ENCODE measurements at regions not wholly inside any gene's neighbourhood (a gene's known extent, or its start where the extent isn't known, plus 50 kb on each side); places are given as distances from the start of the nearest gene placed in this dataset.
"Not testable (repeated sequence)": the region's sequence is repeated elsewhere in the genome, so short reads cannot be mapped to it uniquely, and the experiment has no call there.

DNA sequence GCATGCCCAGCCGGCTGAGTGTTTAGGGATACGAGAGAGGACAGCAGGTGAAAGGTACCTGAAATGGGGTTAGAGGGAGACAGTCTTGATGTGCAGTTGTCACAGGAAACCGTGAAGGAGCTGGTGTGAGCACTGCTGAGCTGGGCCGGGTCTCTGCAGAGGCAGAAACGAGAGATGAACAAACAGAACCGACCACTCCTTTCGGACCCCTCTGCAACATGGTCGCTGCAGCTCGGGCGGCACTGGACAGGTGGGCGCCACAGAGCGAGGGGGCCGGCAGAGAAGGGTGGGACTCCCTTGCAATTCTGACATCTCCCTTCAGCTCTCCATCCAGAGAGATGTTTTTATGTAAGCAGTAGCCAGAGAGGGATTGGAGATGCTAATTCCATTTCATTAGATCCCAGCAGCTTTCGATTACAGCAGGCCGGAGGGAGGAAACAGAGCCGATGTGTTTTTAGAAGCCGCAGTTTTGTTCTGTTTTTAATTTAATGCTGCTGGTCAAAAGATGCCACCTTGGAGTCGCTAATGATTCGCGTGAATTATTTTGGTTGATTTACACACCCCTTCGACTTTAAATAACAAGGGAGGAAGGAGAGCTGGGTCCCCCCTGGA lies 86.3 kb upstream of the RPL38 start:
- DNase-seq (ENCODE audit: low spot score), result no peak

DNA sequence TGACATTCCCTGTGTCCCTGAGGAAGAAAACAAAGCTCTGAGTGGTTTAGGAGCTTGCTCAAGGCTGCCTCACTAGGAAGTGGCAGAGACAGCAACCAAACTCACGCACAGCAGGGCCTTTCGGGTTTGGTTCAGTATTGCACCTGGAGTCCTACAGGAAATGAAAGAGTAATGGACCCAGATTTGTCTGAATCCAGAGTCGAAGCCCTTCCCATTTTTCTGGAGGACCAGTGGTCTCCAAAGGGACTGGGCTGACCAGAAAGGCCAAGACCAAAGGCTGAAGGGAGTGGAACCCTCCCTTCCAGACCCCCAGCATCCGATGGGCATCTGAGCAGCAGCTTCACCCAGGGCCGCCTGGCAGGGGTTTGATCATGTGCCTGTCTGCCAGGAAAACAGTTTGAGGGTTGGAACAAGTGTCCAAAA lies 85.5 kb upstream of the RPL38 start:
- no peak for DNase-seq (ENCODE audit: low spot score)

DNA sequence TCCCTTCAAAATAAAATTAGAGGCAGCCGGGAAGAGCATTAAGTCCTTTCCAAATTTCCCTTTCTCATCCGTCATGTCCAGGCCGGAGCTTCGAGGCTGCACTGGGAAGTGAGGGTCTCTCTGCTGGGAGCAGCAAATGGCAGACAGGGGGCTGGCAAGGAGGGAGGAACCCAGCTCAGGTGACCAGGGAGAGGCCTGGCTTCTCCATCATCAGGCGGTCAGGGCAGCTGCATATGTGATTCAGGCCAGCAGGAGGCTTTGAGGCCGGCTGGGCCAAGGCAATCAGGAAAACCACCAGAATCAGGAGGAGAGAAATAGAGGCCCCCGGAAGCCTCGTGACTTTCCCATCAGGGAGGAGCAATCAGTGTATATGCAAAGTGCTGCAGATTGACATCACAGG lies 85.0 kb upstream of the RPL38 start:
- DNase-seq (ENCODE audit: low spot score), result no peak

DNA sequence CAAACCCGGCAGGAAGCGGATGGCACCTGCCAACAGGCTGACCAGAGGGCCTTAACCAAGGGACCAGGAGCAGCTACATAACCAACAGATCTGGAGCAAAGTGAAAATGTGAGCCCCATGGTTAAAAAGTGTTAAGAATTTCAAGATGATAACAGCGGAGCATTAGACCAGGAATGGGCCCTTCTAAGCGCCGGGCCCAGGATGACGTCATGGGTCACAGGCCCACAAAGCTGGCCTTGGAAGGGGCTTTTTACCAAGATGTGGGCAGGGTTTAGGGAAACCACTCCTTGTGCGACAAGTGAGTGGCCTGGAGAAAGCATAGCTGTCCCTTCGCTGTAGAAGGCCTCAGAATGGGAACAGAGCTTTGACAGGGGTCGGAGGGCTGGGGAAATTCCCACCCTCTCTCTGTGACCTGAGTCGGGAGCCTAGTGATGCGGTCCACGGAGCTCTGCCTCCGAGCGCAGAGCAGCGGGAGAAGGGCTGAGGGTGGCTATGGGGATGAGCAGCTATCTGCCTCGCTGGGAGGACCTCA lies 84.4 kb upstream of the RPL38 start:
- no peak for DNase-seq (ENCODE audit: low spot score)

DNA sequence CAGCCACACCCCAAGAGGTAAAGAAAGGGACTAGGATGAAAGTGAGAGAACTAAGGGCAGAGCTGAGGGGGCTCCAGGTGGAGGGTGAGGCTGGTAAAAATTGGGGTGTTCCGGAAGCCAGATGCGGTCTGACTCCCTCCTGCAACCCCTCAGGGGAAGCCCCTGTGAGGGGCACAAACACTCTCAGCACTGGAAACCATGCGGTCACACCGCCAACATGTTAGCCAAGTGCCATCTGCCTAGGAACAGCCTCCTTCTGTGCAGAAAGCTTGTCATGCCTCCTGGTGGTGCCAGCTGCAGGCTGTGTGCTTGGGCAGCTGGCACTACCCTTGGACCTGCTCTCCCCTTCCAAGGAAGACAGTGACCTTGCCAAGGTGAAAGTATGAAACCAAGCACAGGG lies 83.5 kb upstream of the RPL38 start:
- DNase-seq (ENCODE audit: low spot score), result no peak

DNA sequence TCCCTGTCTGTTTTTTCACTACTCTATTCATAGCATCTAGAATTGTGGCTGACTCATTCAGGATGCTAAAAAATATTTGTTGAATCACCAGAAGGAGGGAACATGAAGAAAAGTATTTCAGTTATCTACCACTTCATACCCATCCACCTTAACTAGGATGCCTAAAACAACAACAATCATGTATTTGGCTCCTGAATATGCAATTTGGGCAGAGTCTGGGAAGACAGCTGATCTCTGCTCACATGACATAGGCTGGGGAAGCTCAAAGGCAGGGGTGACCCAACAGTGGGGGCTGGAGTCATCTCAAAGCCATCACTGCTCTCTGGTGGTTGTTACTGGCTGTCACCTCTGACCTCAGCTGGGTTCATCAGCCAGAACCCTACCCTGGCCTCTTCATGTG lies 80.1 kb upstream of the RPL38 start:
- DNase-seq (ENCODE audit: low spot score), result peak; percentile 33

DNA sequence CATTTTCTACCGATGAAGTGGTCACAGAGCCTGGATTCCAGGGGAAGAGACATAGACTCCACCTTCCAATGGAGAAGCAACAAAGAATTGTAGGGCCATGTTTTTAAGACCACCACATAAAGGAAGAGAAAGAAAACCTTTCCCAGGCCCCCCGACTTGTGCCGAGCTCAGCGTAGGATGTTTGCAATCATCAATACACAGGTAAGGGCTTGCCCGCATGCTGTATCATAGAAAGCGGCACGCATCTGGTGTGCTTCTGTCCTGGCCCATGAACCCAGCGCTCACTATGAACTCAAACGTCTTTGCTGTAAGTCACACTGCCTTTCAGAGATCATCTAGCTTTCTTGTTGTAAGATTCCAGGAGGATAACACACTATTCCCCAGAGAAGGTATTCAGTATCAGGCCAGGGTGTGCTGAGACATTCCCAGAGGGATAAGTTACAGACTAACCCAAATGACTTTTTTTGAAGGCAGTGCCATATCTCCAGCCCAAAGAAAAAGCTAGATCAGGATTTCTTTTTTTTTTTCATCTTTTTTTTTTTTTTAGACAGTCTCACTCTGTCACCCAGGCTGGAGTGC lies 79.5 kb upstream of the RPL38 start:
- no peak for DNase-seq (ENCODE audit: low spot score)

DNA sequence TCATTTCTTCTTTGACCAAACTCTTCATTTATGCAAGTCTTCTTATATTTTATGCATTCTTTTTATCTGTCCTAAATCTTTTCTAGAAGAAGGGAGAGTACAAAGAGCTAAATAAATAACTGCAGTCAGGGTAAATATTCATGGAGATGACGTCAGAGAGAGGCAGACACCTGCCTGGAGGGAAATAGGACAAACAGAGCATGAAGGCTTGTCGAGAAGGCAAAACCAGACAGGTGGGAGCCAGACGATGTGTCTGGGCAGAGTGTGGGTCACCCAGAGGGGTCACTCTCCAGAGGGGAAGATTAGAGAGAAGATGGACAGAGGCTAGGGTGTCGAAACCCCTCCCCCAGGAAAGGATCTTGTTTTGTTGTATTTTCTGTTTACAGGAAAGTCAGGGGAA lies 78.3 kb upstream of the RPL38 start:
- DNase-seq (ENCODE audit: low spot score), result no peak

DNA sequence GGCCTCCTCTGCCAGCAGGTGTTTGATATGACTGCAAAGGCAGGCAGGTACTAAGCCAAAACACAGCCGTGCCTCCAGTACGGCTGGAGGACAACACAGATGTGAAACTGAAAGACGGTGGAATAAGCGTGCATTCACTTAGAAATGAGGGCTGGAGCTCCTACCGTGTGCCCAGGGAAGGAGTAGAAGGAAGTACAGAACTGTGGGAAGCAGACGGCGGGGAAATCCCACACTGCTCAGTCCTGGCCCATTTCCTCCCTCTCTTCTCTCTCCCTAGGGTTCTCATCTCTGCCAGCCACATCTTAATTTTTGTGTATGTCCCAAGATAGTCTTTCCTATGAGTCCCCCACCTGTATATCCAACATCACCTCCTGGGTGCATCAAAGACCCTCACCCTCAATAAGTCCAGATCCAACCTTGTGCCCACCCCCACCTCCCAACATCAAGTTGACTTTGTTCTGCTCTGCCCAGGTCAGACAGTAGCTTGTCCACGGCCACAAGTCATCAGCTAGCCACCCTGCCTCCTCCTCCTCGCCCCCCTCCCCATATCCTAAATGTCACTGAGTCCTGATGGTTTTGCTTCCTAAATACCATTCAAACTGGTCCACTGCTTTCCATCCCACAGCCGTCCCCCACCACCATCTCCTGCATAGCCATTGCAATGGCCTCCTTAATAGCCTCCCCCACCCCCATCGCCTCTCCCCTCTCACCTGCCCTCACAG lies 77.1 kb upstream of the RPL38 start:
- DNase-seq (ENCODE audit: low spot score), result no peak

DNA sequence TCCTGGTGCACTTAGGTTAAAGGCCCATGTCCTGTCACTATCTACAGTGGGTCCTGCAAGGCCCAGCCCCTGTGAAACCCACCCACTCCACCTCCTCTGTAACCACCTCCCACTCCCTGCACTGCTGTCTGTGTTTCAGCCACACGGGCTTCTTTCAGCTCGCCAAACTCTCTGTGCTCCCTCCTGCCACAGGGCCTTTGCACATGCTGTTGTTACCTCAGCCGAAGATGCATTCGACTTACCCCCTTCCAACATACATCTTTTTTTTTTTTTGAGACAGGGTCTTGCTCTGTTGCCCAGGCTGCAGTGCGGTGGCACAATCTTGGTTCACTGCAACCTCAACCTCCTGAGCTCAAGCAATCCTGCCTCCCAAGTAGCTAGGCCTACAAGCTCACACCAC lies 76.5 kb upstream of the RPL38 start:
- no peak for DNase-seq (ENCODE audit: low spot score)

DNA sequence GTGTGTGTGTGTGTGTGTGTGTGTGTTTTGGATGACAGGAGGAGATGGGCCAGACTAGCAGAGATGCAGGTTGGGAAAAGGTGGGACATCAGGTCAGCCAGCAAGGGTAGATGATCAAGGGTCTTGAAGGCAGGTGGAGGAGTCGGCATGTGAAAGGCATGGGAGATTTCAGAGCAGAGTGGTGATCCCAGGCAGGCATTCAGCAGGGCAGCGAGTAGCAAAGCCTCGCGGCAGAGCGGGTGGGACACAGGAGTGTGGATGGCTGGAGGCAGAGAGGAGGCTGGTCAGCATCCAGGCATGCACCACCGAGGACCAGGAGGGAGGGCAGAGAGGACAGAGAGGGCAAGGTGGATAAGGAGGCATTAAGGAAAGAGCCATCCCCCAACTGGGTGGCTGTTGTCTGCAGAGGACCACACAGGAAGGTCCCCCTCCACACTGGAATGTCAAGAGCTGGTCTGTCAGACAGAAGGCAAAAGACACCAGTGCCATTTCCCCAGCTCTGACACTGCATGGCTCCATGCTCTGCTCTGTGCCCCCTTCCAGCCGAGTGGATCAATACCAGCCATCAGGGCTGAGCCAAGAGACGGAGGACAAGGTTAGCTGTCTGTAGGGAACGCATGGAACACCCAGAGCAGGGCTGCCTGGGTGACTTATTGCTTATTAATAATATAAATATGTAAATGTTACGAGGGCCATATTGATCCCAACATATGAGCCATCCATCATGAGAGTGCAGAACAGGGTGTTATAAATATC lies 74.8 kb upstream of the RPL38 start:
- DNase-seq (ENCODE audit: low spot score), result no peak

DNA sequence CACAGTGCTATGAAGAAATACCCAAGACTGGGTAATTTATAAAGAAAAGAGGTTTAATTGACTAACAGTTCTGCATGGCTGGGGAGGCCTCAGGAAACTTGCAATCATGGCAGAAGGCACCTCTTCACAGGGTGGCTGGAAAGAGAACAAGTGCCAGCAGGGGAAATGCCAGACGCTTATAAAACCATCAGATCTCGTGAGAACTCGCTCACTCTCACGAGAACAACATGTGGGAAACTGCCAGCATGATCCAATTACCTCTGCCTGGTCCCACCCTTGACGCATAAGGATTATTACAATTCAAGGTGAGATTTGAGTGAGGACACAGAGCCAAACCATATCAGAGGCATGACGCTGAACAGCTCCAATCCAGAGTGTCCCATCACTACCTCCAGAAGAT lies 73.7 kb upstream of the RPL38 start:
- DNase-seq (ENCODE audit: low spot score), result not testable (repeated sequence)

DNA sequence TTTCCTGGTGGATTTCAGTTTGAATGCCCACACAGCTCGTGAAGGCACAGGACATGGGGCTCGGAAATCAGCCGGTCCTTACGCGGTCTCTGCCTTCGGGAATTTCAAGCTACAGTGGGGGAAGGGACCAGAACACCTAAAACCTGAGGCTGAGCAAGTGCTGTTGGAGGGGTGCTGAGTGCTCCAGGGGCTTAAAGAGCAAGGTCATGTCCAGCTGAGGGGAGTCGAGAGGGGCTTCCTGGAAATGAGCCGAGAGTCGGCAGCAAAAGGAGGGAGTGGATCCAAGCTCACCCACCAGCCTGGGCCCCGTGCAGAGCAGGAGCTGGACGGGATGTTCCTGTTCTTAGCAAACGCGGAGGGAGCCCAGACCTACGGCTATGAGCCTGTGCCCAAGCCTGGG lies 73.2 kb upstream of the RPL38 start:
- DNase-seq (ENCODE audit: low spot score), result no peak

DNA sequence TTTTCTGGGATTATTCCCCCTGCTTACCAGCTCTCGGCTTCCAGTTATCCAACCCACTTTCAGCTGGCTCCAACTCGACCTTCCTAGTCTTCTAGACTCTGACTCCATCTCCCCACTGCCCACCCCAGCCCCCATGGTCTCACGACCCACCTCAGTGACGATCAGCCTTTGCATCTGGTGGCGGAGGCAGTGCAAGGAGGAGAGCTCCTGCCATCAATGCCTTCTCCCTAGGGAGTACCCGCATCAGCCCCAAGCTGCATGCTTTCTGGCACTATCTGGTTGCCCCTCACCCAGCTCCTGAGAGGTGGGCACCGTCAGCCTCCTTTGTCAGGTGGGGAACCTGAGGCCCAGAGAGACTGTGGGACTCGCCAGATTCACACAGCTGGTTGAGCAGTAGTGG lies 72.6 kb upstream of the RPL38 start:
- no peak for DNase-seq (ENCODE audit: low spot score)

DNA sequence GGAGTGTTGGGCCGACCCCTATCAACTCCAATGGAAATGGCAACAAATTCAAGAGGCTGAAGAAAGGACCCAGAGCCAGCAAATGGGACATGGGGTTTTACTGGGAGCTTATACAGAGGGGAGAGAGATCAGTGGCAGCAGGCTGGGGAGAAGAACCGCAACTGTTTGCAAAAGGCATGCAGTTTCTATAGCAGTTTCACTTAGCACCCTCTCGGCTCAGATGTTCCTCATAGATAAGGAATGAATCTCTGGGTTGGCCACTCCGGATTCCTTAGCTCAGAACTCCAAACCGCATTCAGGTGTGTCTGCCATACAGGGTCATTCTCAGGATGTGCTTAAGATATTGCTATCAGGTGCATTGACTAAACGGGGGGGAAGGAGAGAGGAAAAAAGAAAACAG lies 71.1 kb upstream of the RPL38 start:
- DNase-seq (ENCODE audit: low spot score), result no peak

DNA sequence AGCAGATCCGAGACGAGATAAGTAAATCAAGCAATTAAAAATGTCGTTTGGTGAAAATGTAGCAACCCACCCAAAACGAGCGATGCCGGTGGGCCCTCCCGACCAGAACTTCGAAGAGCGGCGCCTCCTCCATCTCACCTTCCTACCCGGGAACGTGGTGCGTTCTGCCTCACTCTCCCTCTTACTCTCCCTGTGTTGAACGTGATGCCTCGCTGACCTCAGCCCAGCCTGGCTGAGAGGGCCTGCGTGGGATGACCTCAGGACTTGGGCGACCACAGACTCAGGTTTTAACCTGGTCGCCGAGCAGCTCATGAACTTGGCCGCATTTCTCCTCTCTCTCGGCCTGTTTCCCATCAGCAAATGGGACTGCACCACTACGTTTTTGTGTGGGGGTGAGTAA lies 69.7 kb upstream of the RPL38 start:
- no peak for DNase-seq (ENCODE audit: low spot score)

DNA sequence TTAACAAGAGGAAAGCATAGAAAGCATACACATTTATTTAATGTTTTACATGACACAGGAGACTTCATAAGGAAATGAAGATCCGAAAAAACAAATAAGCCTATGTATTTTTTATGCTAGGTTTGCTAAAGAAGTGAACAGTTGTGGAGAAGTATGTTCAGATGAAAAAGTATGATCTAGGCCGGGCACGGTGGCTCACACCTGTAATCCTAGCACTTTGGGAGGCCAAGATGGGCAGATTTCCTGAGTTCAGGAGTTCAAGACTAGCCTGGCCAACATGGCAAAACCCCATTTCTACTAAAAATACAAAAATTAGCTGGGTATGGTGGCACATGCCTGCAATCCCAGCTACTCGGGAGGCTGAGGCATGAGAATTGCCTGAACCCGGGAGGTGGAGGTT lies 69.2 kb upstream of the RPL38 start:
- not testable (repeated sequence) for DNase-seq (ENCODE audit: low spot score)

DNA sequence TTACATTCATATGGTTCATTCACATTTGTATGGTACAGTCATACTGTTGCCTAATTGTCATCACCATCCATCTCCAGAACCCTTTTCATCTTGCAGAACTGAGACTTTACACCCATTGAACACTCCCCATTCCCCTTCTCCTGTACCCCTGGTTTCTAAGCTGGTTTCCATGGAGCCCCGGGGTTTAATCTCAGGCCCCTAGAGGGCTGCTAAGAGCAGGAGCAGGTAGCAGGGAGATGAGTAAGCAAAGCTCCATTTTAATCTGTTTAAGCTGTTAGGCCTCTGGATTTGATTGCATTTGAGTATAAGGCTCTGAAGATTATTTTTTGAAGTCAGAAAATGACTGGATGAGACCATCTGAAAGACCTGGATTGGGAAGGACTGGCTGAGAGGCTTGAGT lies 68.5 kb upstream of the RPL38 start:
- DNase-seq (ENCODE audit: low spot score), result no peak

DNA sequence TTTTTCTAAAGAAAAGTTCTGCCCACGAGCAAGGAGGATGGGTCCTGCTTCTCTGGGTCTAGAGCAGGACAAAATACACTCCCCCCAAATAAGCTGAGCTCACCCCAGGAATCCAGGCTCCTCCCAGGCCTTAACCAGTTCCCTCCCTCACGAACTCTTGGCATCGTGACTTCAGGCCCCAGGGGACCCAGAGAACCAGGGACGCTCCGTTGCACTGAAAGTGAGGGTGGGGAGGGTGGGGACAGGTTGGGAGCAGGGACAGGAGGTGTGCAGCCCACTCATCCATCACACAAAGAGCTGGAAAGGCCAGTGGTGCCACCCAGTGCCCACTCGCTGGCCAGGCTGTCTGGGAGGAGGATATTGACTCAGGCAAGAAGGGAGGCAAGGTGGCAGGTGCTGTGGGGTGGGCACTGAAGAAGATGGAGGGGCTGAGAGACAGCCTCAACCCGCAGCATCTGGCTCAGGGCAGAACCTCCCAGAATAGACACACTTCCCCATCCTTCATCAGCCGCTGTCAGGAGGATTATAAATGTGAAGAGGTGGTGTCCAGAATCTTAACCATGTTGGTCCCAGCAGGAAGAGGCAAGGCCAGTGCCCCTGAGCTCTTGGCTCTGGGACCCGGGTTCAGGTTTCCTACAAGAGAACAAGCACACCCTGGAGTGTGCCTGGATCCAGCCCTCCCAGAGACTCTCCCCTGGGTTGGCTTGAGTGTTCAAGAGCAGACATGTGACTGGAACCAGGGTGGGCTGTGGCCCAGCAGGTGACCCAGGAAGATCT lies 67.9 kb upstream of the RPL38 start:
- DNase-seq (ENCODE audit: low spot score), result no peak

DNA sequence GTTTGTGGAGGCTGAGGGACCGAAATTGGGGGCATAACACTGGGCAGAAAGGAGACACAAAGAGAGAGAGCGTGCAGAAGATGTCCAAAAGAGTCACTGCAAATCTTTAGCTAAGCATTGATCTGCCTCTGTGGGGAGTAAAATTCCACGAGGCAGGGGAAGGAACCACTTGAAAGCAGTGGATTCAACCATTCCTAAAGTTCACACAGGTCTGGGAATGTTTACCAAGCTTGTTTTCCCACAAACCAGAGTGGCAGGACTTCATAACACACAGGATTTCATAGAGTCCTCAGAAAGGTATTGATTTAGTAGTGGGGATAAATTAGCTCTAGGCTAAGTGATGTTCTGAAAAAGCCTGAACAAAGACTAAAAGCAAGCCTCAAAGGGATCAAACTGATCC lies 66.1 kb upstream of the RPL38 start:
- no peak for DNase-seq (ENCODE audit: low spot score)

DNA sequence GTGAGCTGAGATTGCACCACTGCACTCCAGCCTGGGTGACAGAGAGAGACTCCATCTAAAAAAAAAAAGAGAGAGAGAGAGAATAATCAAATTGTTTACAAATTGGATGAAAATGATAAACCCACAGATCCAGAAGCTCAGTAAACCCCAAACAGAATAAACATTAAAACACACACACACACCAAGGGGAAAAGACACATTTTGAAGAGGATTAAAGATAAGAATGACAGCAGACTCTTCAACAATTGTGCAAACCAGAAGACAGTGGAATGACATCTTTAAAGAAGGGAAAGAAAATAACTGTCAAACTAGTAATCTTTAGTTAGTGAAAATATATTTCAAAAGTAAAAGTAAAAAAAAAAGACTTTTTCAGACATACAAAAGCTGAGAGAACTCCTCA lies 64.4 kb upstream of the RPL38 start:
- no peak for DNase-seq (ENCODE audit: low spot score)

DNA sequence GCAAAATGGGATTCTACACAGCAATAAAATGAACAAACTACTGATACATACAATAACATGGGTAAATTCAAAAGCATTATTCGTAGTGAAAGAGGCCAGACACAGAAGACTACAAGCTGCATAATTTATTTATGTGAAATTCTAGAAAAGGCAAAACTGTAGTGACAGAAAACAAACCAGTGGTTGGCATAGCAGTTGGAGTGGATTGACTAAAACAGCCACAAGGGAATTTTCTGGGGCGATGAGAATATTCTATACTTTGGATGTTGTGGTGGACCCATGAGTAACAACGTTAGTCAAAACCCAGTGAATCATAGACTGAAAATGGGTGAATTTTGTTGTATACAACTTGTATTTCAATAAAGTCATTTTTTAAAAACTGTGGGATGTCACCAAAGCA lies 63.2 kb upstream of the RPL38 start:
- no peak for DNase-seq (ENCODE audit: low spot score)
